HepG2 (cell line): ENCODE measurements at regions not wholly inside any gene's neighbourhood (a gene's known extent, or its start where the extent isn't known, plus 50 kb on each side); places are given as distances from the start of the nearest gene placed in this dataset.

Source experiments
- ATAC-seq: fragments of 200-7000 bp; cut with Tn5 transposase; 3 replicates; pipeline ENCODE4 v1.9.1; 2020; ENCODE audit warnings: mild to moderate bottlenecking, moderate library complexity
- BruUV-seq: library from RNA; stranded (reverse); fragments of 400-500 nt; replicated peaks from 2 replicates; lab custom pipeline; 2021; lab: Mats Ljungman, UMichigan
- CTCF ChIA-PET: fragments of 300-600 bp; formaldehyde crosslinking; extraction: SDS; loops from one replicate; lab custom pipeline; 2021; ENCODE audit warnings: low total read pairs, inconsistent platforms, low intra/inter-chr PET ratio; lab: Yijun Ruan, JAX
- POLR2A ChIA-PET: fragments of 350-600 bp; sonication (Branson Sonifier 250); formaldehyde crosslinking; loops from one replicate; lab custom pipeline; 2020; ENCODE audit warnings: antibody characterized with exemption, inconsistent platforms; lab: Yijun Ruan, JAX
- DNase-seq: peaks from one replicate; pipeline ENCODE4 v3.0.0-alpha.2; 2015; ENCODE audit warnings: low spot score
- FAIRE-seq: peaks from 3 replicates; lab custom pipeline; 2011; peaks lifted over from hg19 to GRCh38; lab: Jason Lieb, UNC
- H2AFZ ChIP-seq: one replicate; pipeline ENCODE4 v1.6.1; 2011; ENCODE audit warnings: low read length, inconsistent platforms
- H3K27ac ChIP-seq: fragments of 300-600 bp; 3 replicates; pipeline ENCODE4 v1.8.0; 2011; ENCODE audit warnings: mixed run types, mild to moderate bottlenecking, mixed read lengths, low read length, inconsistent platforms; ENCODE audit not compliant: insufficient read depth; ENCODE audit errors: extremely low read length
- H3K27me3 ChIP-seq, 2 experiments: fragments of 200-600 bp in 1 of 2; 2 replicates in 1 of 2; 3 replicates in 1 of 2; pipeline versions ENCODE4 v1.6.0 to v1.8.0; 2011; ENCODE audit warnings: low read length in 2 of 2, mild to moderate bottlenecking in 2 of 2, moderate library complexity in 2 of 2, inconsistent platforms in 1 of 2; ENCODE audit not compliant: insufficient read depth in 2 of 2, control insufficient read depth in 1 of 2
- H3K36me3 ChIP-seq, 2 experiments: fragments of 200-600 bp in 1 of 2; replicated peaks in 1 of 2; 2 replicates in 1 of 2; 3 replicates in 1 of 2; pipeline versions ENCODE4 v1.5.1 to v1.8.0; 2011; ENCODE audit warnings: low read length in 2 of 2, inconsistent platforms in 1 of 2; ENCODE audit not compliant: insufficient read depth in 2 of 2, control insufficient read depth in 1 of 2
- H3K4me1 ChIP-seq: 2 replicates; pipeline ENCODE4 v1.5.1; 2012; ENCODE audit warnings: low read length, inconsistent platforms; ENCODE audit not compliant: insufficient read depth
- H3K4me2 ChIP-seq: 2 replicates; pipeline ENCODE4 v1.6.0; 2011; ENCODE audit warnings: low read depth, low read length, inconsistent platforms
- H3K4me3 ChIP-seq, 3 experiments: fragments of 200-600 bp in 1 of 3; sonication (generic), shearing (Covaris generic) in 1 of 3; replicated peaks in 1 of 3; 2 replicates each; pipeline ENCODE4 v1.5.1; 2011 to 2016; ENCODE audit warnings: low read length in 3 of 3, inconsistent platforms in 2 of 3, low read depth in 2 of 3, mild to moderate bottlenecking in 2 of 3, control low read depth in 1 of 3, mixed read lengths in 1 of 3; ENCODE audit not compliant: insufficient read depth in 1 of 3
- H3K79me2 ChIP-seq: one replicate; pipeline ENCODE4 v1.6.1; 2011; ENCODE audit warnings: low read length, inconsistent platforms; ENCODE audit not compliant: insufficient read depth
- H3K9ac ChIP-seq: 2 replicates; pipeline ENCODE4 v1.6.0; 2011; ENCODE audit warnings: mild to moderate bottlenecking, low read depth, low read length, inconsistent platforms; ENCODE audit not compliant: insufficient read depth
- H3K9me3 ChIP-seq: 2 replicates; pipeline ENCODE4 v1.5.1; 2012; ENCODE audit warnings: mild to moderate bottlenecking, low read length
- H4K20me1 ChIP-seq: 2 replicates; pipeline ENCODE4 v1.6.0; 2011; ENCODE audit warnings: inconsistent platforms, mild to moderate bottlenecking, low read length, moderate library complexity; ENCODE audit not compliant: insufficient read depth
- EED ChIP-seq: sonication (generic); formaldehyde crosslinking; IDR thresholded peaks from 2 replicates; pipeline ENCODE4 v1.5.0; 2020; ENCODE audit warnings: mild to moderate bottlenecking, missing genetic modification reagents
- MED8 ChIP-seq: sonication (generic); formaldehyde crosslinking; IDR thresholded peaks from 2 replicates; pipeline ENCODE4 v1.8.1; 2023; ENCODE audit warnings: mild to moderate bottlenecking, missing genetic modification reagents; ENCODE audit not compliant: insufficient replicate concordance
- NFRKB ChIP-seq: fragments of 450-650 bp; IDR thresholded peaks from 2 replicates; pipeline ENCODE4 v1.6.1; 2017
- PHF21A ChIP-seq: sonication (generic); formaldehyde crosslinking; IDR thresholded peaks from 2 replicates; pipeline ENCODE4 v1.5.0; 2020; ENCODE audit warnings: mild to moderate bottlenecking, missing genetic modification reagents
- PTBP1 ChIP-seq: fragments of 200-400 bp; formaldehyde crosslinking; IDR thresholded peaks from 2 replicates; pipeline ENCODE4 v1.6.1; 2018; ENCODE audit warnings: low read length, low read depth; ENCODE audit not compliant: poor library complexity, severe bottlenecking
- SMC3 ChIP-seq: IDR thresholded peaks from 2 replicates; pipeline ENCODE4 v1.6.1; 2011; ENCODE audit warnings: low read length, improper control_type of control experiment
- ZC3H13 ChIP-seq: sonication (generic); formaldehyde crosslinking; IDR thresholded peaks from 2 replicates; pipeline ENCODE4 v1.8.1; 2023; ENCODE audit warnings: mild to moderate bottlenecking, missing genetic modification reagents, moderate library complexity
- ZNF10 ChIP-seq: sonication (generic); formaldehyde crosslinking; IDR thresholded peaks from 2 replicates; pipeline ENCODE4 v1.4.0; 2020; ENCODE audit warnings: mild to moderate bottlenecking, low read depth, missing genetic modification reagents, borderline replicate concordance
- ZNF251 ChIP-seq: sonication (generic); formaldehyde crosslinking; IDR thresholded peaks from 2 replicates; pipeline ENCODE4 v1.9.0; 2021; ENCODE audit warnings: mild to moderate bottlenecking, missing genetic modification reagents
- ZNF563 ChIP-seq: sonication (generic); formaldehyde crosslinking; IDR thresholded peaks from 2 replicates; pipeline ENCODE4 v1.8.0; 2022; ENCODE audit warnings: mild to moderate bottlenecking, moderate library complexity, missing genetic modification reagents
- ZNF83 ChIP-seq: sonication (generic); formaldehyde crosslinking; IDR thresholded peaks from 2 replicates; pipeline ENCODE4 v1.4.0; 2020; ENCODE audit warnings: missing genetic modification reagents, mild to moderate bottlenecking, borderline replicate concordance
- WGBS: methylation state at CpG from one replicate; pipeline ENCODE4 v1.1.6; 2017; ENCODE audit warnings: low lambda C conversion rate; 5-methylcytosine and 5-hydroxymethylcytosine counted together
- in situ Hi-C: cut with HindIII; loops from 2 replicates; pipeline ENCODE4 v1.10.0; 2017; ENCODE audit warnings: low pct_unique_long_range_greater_than_20kb; ENCODE audit not compliant: extremely low pct_ligation_motif_present
- intact Hi-C: fragments of 100-400 bp; cut with micrococcal nuclease; formaldehyde crosslinking; loops from one replicate; pipeline ENCODE4 v1.10.0; 2022; ENCODE audit not compliant: unreplicated experiment
- TF ChIP-seq, protein P1 (sequence below): sonication (generic); formaldehyde crosslinking; IDR thresholded peaks from 2 replicates; pipeline ENCODE4 v1.4.0; 2020; ENCODE audit warnings: missing genetic modification reagents
- TF ChIP-seq, protein P2 (sequence below): sonication (generic); formaldehyde crosslinking; IDR thresholded peaks from 2 replicates; pipeline ENCODE4 v1.4.0; 2020; ENCODE audit warnings: mild to moderate bottlenecking, missing genetic modification reagents, borderline replicate concordance
- TF ChIP-seq, protein P3 (sequence below), 2 experiments: sonication (generic) in 1 of 2; formaldehyde crosslinking in 1 of 2; IDR thresholded peaks; 2 replicates each; pipeline versions ENCODE4 v1.5.1 to v1.6.1; 2011 to 2020; ENCODE audit warnings: borderline replicate concordance in 1 of 2, low read depth in 1 of 2, low read length in 1 of 2, mild to moderate bottlenecking in 1 of 2, missing genetic modification reagents in 1 of 2, moderate library complexity in 1 of 2

- TF ChIP-seq EED (no peak), NFRKB (no peak), SMC3 (no peak), ZNF563 (no peak), PTBP1 (no peak), MED8 (no peak)
Measured at GRCh38 chrX:73348977-73349376, 97.9 kb upstream of the CDX4 start (continued).

DNA sequence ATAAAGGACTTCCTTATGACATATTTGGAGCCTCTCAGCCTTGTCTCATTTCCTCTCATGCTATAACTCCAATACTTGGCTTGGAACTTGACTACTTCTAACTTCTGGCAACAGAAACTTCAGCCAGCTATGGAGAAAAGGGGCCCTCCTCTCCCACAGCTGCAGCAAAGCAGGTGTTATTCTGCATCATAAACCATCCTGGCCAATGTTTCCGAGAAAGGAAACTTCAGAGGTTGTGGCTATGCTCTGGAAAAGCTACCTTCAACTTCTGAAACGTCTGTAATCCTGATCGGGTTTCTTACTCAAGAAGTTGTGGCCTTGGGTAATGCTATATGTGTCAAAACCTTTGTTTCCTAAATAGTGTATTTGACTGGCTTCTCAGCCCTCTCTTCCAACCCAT, 109.5 kb upstream of the CDX4 start:
- no peaks in the 10 kb centered on the region for H3K36me3 ChIP-seq
- no CpG with 5 or more reads among the region's 3 CpGs for WGBS
- no peak overlapping the region for H3K4me3 ChIP-seq
- H3K9ac ChIP-seq: no peak overlapping the region
- TF ChIP-seq, protein P1, sequence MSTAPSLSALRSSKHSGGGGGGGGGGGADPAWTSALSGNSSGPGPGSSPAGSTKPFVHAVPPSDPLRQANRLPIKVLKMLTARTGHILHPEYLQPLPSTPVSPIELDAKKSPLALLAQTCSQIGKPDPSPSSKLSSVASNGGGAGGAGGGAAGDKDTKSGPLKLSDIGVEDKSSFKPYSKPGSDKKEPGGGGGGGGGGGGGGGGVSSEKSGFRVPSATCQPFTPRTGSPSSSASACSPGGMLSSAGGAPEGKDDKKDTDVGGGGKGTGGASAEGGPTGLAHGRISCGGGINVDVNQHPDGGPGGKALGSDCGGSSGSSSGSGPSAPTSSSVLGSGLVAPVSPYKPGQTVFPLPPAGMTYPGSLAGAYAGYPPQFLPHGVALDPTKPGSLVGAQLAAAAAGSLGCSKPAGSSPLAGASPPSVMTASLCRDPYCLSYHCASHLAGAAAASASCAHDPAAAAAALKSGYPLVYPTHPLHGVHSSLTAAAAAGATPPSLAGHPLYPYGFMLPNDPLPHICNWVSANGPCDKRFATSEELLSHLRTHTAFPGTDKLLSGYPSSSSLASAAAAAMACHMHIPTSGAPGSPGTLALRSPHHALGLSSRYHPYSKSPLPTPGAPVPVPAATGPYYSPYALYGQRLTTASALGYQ: no peak
- no peak for TF ChIP-seq ZNF251 (CRISPR knock-in tag)
- no peak for TF ChIP-seq ZC3H13 (CRISPR knock-in tag)
- TF ChIP-seq ZNF10 (CRISPR knock-in tag): no peak
- TF ChIP-seq, protein P2, sequence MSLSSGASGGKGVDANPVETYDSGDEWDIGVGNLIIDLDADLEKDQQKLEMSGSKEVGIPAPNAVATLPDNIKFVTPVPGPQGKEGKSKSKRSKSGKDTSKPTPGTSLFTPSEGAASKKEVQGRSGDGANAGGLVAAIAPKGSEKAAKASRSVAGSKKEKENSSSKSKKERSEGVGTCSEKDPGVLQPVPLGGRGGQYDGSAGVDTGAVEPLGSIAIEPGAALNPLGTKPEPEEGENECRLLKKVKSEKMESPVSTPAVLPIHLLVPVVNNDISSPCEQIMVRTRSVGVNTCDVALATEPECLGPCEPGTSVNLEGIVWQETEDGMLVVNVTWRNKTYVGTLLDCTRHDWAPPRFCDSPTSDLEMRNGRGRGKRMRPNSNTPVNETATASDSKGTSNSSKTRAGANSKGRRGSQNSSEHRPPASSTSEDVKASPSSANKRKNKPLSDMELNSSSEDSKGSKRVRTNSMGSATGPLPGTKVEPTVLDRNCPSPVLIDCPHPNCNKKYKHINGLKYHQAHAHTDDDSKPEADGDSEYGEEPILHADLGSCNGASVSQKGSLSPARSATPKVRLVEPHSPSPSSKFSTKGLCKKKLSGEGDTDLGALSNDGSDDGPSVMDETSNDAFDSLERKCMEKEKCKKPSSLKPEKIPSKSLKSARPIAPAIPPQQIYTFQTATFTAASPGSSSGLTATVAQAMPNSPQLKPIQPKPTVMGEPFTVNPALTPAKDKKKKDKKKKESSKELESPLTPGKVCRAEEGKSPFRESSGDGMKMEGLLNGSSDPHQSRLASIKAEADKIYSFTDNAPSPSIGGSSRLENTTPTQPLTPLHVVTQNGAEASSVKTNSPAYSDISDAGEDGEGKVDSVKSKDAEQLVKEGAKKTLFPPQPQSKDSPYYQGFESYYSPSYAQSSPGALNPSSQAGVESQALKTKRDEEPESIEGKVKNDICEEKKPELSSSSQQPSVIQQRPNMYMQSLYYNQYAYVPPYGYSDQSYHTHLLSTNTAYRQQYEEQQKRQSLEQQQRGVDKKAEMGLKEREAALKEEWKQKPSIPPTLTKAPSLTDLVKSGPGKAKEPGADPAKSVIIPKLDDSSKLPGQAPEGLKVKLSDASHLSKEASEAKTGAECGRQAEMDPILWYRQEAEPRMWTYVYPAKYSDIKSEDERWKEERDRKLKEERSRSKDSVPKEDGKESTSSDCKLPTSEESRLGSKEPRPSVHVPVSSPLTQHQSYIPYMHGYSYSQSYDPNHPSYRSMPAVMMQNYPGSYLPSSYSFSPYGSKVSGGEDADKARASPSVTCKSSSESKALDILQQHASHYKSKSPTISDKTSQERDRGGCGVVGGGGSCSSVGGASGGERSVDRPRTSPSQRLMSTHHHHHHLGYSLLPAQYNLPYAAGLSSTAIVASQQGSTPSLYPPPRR: no peak
- TF ChIP-seq PHF21A (CRISPR knock-in tag): no peak
- TF ChIP-seq, protein P3, sequence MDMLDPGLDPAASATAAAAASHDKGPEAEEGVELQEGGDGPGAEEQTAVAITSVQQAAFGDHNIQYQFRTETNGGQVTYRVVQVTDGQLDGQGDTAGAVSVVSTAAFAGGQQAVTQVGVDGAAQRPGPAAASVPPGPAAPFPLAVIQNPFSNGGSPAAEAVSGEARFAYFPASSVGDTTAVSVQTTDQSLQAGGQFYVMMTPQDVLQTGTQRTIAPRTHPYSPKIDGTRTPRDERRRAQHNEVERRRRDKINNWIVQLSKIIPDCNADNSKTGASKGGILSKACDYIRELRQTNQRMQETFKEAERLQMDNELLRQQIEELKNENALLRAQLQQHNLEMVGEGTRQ (IDR thresholded peaks at IDR 0.05; ENCODE audit: low read depth, low read length): no peak
- TF ChIP-seq, protein P3 (CRISPR knock-in tag; IDR thresholded peaks at IDR 0.05; ENCODE audit: borderline replicate concordance): no peak
- TF ChIP-seq ZNF83 (CRISPR knock-in tag): no peak
- no TSS peak for BruUV-seq
- H3K27me3 ChIP-seq: no peaks in the 10 kb centered on the region
- no peaks in the 10 kb centered on the region for H4K20me1 ChIP-seq
- no peak overlapping the region for H2AFZ ChIP-seq
- H3K27ac ChIP-seq: no peak overlapping the region
- POLR2A ChIA-PET: no interaction called here
- no peaks in the 10 kb centered on the region for H3K79me2 ChIP-seq
- ATAC-seq (no peak), FAIRE-seq (no peak), DNase-seq (no peak)
- H3K9me3 ChIP-seq: no peaks in the 10 kb centered on the region
- no peak overlapping the region for H3K4me2 ChIP-seq
- intact Hi-C loops (no loop called here), in situ Hi-C loops (no loop called here)
- CTCF ChIA-PET: no interaction called here
- H3K4me1 ChIP-seq: no peaks in the 10 kb centered on the region
